GM12891 (cell line): ENCODE measurements at regions not wholly inside any gene's neighbourhood (a gene's known extent, or its start where the extent isn't known, plus 50 kb on each side); places are given as distances from the start of the nearest gene placed in this dataset.
"Not testable (repeated sequence)": the region's sequence is repeated elsewhere in the genome, so short reads cannot be mapped to it uniquely, and the experiment has no call there.

Experiments
- DNase-seq: peaks from one replicate; pipeline ENCODE4 v3.0.0; 2011; ENCODE audit warnings: low spot score; ENCODE audit not compliant: insufficient read length
- FAIRE-seq: peaks from 2 replicates; lab custom pipeline; 2011; peaks lifted over from hg19 to GRCh38; lab: Jason Lieb, UNC
- PAX5 ChIP-seq: IDR thresholded peaks from 2 replicates; pipeline ENCODE4 v1.6.1; 2011; ENCODE audit warnings: low read length, moderate library complexity, mild to moderate bottlenecking; ENCODE audit not compliant: insufficient read depth, severe bottlenecking
- POLR2A ChIP-seq: IDR thresholded peaks from 2 replicates; pipeline ENCODE4 v1.6.1; 2011; ENCODE audit warnings: low read depth, low read length, control low read depth
- POLR2AphosphoS5 ChIP-seq: IDR thresholded peaks from 2 replicates; pipeline ENCODE4 v1.6.1; 2011; ENCODE audit warnings: low read depth, low read length, control low read depth
- POU2F2 ChIP-seq: IDR thresholded peaks from 2 replicates; pipeline ENCODE4 v1.6.1; 2011; ENCODE audit warnings: low read depth, mild to moderate bottlenecking, control low read depth, low read length, moderate library complexity
- SPI1 ChIP-seq: IDR thresholded peaks from 2 replicates; pipeline ENCODE4 v1.6.1; 2011; ENCODE audit warnings: low read depth, low read length, control low read depth
- TAF1 ChIP-seq: IDR thresholded peaks from 2 replicates; pipeline ENCODE4 v1.6.1; 2011; ENCODE audit warnings: low read depth, low read length, control low read depth

GRCh38 chr3:94619643-94620042 is 556.8 kb downstream of the NSUN3 start:
- DNase-seq: no peak
- no peak for TF ChIP-seq PAX5
- no peak for TF ChIP-seq POLR2AphosphoS5
- TF ChIP-seq POU2F2: no peak
- TF ChIP-seq SPI1: no peak
- TF ChIP-seq POLR2A: no peak
- no peak for TF ChIP-seq TAF1
- FAIRE-seq: no peak

DNA sequence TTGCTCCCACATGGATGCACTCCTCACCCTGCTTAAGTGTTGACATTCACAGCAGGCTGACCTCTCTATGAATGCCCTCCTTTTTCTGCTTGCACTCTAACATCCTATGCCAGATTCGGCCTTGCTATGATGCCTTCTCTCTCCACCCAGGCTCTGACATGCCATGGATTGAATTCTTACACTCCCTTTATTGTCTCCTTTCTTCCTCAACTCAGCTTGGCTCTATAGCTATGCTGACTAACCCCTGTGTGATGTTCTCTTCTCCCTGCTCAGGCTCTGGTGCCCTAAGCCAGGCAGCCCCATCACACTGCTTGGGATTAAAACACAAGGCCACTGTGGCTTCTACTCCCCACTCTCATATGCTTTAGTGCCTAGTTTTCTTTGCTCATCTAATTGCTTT is 563.7 kb downstream of the NSUN3 start:
- no peak for DNase-seq
- no peak for TF ChIP-seq PAX5
- no peak for TF ChIP-seq SPI1
- TF ChIP-seq POLR2A: no peak
- TF ChIP-seq TAF1: no peak
- TF ChIP-seq POLR2AphosphoS5: no peak
- TF ChIP-seq POU2F2: no peak
- FAIRE-seq: no peak

GRCh38 chr3:94627689-94628088 is 564.8 kb downstream of the NSUN3 start:
- FAIRE-seq: no peak
- TF ChIP-seq POLR2A (no peak), TAF1 (no peak), SPI1 (no peak), POLR2AphosphoS5 (no peak), PAX5 (no peak), POU2F2 (no peak)
- DNase-seq: no peak

DNA sequence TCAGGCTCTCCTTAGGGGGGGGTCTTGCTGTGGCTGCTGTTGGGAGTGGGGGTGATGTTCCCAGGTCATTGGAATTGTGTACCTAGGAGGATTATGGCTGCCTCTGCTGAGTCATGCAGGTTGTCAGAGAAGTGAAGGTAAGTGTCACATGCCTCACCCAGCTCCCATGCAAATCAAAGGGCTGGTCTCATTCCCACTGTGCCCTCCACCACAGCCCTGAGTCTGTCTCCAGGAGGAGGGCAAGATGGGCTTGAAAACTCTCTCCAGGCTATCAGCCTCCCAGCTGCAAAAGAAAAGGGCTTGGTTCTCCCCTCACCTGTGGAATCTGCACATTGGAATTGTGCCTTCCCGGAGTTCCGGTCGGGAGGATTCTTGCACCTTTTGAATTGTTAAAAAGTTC is 580.5 kb downstream of the NSUN3 start:
- DNase-seq (no peak), FAIRE-seq (no peak)
- TF ChIP-seq POLR2AphosphoS5 (no peak), SPI1 (no peak), POU2F2 (no peak), PAX5 (no peak), TAF1 (no peak), POLR2A (no peak)

DNA sequence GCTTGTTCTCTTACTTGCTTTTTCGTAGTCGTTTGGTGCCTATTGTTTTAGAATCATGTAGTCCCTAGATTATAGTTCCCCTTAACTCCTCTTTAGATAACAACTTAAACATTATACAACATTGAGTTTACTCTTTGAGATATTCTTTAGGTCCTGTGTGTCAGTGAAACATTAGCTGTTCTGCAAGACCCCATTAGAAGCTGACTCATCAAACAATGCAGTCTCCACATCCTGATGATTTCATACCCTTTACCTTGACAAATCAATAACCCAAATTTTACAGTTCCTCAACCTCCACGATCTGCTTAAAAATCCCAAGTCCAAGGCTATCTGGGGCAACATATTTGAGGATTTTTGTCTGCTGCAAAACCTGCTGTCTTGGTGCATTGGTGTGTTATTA is 582.9 kb downstream of the NSUN3 start:
- FAIRE-seq (no peak), DNase-seq (no peak)
- TF ChIP-seq PAX5 (no peak), POLR2AphosphoS5 (no peak), TAF1 (no peak)

GRCh38 chr3:94647131-94647530 is 584.3 kb downstream of the NSUN3 start:
- no peak for TF ChIP-seq POU2F2
- no peak for TF ChIP-seq POLR2A
- no peak for TF ChIP-seq TAF1
- no peak for TF ChIP-seq PAX5
- no peak for TF ChIP-seq SPI1
- TF ChIP-seq POLR2AphosphoS5: no peak
- DNase-seq (no peak), FAIRE-seq (no peak)

DNA sequence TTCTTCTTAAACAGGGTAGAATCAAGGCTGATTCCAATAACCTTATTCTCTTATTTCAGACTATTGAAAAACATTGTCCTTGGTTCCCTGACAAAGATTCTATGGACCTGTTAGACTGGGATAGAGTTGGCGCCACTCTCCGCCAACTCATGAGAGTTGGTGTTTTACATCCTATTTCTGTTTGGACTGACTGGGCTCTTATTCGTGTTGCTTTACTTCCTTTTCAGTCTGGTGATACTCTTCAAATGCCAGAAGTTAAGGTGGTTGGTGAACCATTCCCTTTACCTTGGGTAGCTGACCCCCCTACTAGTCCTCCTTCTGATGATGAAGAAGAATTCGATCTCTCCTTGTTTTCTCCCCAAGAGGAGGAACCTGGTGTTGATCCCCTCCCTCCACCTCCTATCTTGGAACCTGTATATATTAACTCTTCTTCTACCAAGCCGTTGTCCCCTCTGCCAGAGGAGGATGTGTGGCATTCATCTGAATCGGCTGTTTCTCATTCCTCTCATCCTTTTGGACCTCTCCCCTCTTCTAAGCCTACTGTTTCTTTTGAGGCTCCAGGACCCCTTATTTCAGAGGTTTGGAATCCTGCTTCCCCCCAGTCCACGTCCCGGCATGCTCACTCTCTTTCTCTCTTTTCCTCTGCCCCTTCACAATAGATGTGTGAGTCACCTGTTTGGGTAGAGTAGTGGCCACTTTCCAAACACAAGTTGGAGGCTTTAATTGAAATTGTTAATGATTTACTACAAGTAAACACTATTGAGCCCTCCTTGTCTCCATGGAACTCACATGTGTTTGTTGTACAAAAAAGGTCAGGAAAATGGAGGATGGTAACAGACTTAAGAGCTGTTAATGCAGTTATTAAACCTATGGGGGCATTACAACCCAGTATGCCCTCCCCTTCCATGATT is 585.7 kb downstream of the NSUN3 start:
- FAIRE-seq, DNase-seq: not testable (repeated sequence)

GRCh38 chr3:94654096-94654495 is 591.2 kb downstream of the NSUN3 start:
- DNase-seq: no peak
- no peak for FAIRE-seq
- TF ChIP-seq TAF1 (no peak), POU2F2 (no peak), SPI1 (no peak), POLR2A (no peak), PAX5 (no peak), POLR2AphosphoS5 (no peak)

DNA sequence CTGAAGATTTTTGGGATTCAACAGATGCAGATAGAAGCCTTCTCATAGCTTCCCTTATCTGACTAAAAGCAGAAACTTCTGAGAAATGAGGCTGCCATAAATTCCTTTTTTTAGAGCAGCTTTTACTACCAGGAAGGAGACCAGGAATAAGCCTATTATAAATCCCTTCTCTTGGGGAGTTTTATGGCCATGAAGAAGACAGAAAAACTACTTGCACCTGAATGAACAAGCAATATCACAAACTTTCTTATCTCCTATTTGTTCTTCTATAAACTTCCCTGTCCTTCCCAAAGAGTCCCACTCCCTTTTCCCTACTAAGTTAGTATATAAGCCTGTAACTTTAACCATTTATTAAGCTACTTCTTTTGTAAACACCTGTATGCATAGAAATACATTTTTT is 603.1 kb downstream of the NSUN3 start:
- DNase-seq (no peak), FAIRE-seq (no peak)
- TF ChIP-seq TAF1 (no peak), POLR2A (no peak), PAX5 (no peak), POU2F2 (no peak), POLR2AphosphoS5 (no peak), SPI1 (no peak)

DNA sequence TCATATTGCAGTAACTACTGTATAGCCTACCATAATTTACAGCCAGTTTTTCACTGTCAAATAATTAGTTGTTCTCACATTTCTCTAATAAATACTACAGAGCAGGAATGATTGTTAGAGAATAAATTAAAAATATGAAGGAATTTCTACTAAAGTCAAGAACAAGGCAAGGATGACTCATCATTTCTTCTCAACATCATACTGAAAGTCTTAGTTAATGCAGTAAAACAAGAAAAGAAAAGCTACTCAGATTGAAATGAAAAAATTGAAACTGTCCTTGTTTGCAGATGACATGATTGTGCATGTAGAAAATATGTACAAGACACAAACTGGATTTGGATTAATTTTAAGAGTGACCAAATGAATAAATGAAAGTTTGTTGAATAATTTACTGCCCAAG is 608.2 kb downstream of the NSUN3 start:
- TF ChIP-seq POLR2AphosphoS5 (no peak), TAF1 (no peak), PAX5 (no peak), SPI1 (no peak), POLR2A (no peak)
- FAIRE-seq: no peak
- DNase-seq: no peak

- TF ChIP-seq POU2F2: no peak
- TF ChIP-seq TAF1: no peak
- TF ChIP-seq PAX5: no peak
- no peak for TF ChIP-seq SPI1
- TF ChIP-seq POLR2A: no peak
- no peak for TF ChIP-seq POLR2AphosphoS5
- no peak for FAIRE-seq
- DNase-seq: no peak
Measured at GRCh38 chr3:94673876-94674275, 611.0 kb downstream of the NSUN3 start.
